H1 (cell line): ENCODE measurements at regions not wholly inside any gene's neighbourhood (a gene's known extent, or its start where the extent isn't known, plus 50 kb on each side); places are given as distances from the start of the nearest gene placed in this dataset.

Experiments used
- SAP30 ChIP-seq: fragments of 300-600 bp; sonication (generic); IDR thresholded peaks from 2 replicates; pipeline ENCODE4 v1.7.1; 2012; ENCODE audit warnings: low read length, moderate library complexity, mild to moderate bottlenecking, inconsistent platforms; ENCODE audit not compliant: insufficient read depth, insufficient replicate concordance

DNA sequence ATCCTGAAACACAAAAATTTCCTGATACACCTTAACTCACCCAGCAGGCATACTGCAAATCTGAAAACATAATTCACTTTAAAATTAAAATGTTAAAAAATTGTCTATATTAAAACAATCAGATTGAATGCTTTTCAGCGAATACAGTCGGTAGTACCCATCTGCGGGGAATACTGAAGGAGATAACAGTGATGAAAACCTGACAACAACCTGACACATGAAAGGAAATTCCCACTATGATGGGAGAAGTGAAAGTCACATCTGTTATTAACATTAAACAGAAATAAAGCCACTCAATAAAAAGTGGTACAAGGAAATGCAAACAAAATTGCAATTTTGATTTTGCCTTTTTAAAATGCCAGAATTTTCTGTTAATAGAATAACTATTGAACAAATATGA lies 448.0 kb upstream of the SEMA3A start (continued):
- TF ChIP-seq SAP30 = no peak
